GM20431 (cell line): ENCODE measurements at regions not wholly inside any gene's neighbourhood (a gene's known extent, or its start where the extent isn't known, plus 50 kb on each side); places are given as distances from the start of the nearest gene placed in this dataset.

Experiments used
- in situ Hi-C: fragments of 300-500 bp; cut with MseI, MboI; formaldehyde crosslinking; loops from one replicate; pipeline ENCODE4 v1.15.0; 2020; ENCODE audit warnings: low sequenced_read_pairs; ENCODE audit not compliant: unreplicated experiment

- in situ Hi-C loops: no loop called here
Observed at GRCh38 chr6:71394926-71395325, 106.3 kb downstream of the OGFRL1 start.

- in situ Hi-C loops: no loop called here
Observed at GRCh38 chr6:71395731-71396409, 107.3 kb downstream of the OGFRL1 start.

GRCh38 chr6:71396410-71396801, 107.8 kb downstream of the OGFRL1 start:
- in situ Hi-C loops: no loop called here

GRCh38 chr6:71399279-71399678, 110.7 kb downstream of the OGFRL1 start:
- in situ Hi-C loops: no loop called here

GRCh38 chr6:71400852-71401251, 112.2 kb downstream of the OGFRL1 start:
- in situ Hi-C loops: no loop called here

- in situ Hi-C loops: no loop called here
Observed at GRCh38 chr6:71402096-71402495, 113.5 kb downstream of the OGFRL1 start.

GRCh38 chr6:71403422-71404134, 115.0 kb downstream of the OGFRL1 start:
- in situ Hi-C loops: no loop called here

- in situ Hi-C loops: no loop called here
Observed at GRCh38 chr6:71404145-71404966, 115.7 kb downstream of the OGFRL1 start.

GRCh38 chr6:71404967-71405278, 116.3 kb downstream of the OGFRL1 start:
- in situ Hi-C loops: no loop called here

- in situ Hi-C loops: no loop called here
Observed at GRCh38 chr6:71405416-71405815, 116.8 kb downstream of the OGFRL1 start.

- in situ Hi-C loops: no loop called here
Observed at GRCh38 chr6:71406865-71407860, 118.6 kb downstream of the OGFRL1 start.

GRCh38 chr6:71408787-71409723, 120.4 kb downstream of the OGFRL1 start:
- in situ Hi-C loops: no loop called here

- in situ Hi-C loops: no loop called here
Observed at GRCh38 chr6:71410164-71410566, 121.6 kb downstream of the OGFRL1 start.

- in situ Hi-C loops: no loop called here
Observed at GRCh38 chr6:71410681-71411080, 122.1 kb downstream of the OGFRL1 start.

GRCh38 chr6:71411882-71412281, 123.3 kb downstream of the OGFRL1 start:
- in situ Hi-C loops: no loop called here

GRCh38 chr6:71412559-71413140, 124.0 kb downstream of the OGFRL1 start:
- in situ Hi-C loops: no loop called here

- in situ Hi-C loops: no loop called here
Observed at GRCh38 chr6:71414486-71414885, 125.9 kb downstream of the OGFRL1 start.

GRCh38 chr6:71419217-71420094, 130.8 kb downstream of the OGFRL1 start:
- in situ Hi-C loops: no loop called here
